Activated CD8-positive, alpha-beta T cell treated with anti-CD3 and anti-CD28 coated beads for 36 hours (primary cell): ENCODE measurements at regions not wholly inside any gene's neighbourhood (a gene's known extent, or its start where the extent isn't known, plus 50 kb on each side); places are given as distances from the start of the nearest gene placed in this dataset.

Experiments used
- ATAC-seq: fragments of 200-7000 bp; cut with Tn5 transposase; one replicate; pipeline ENCODE4 v1.10.0; 2021; ENCODE audit warnings: mild to moderate bottlenecking, moderate library complexity
- CTCF ChIA-PET: fragments of 350-600 bp; sonication (Branson Sonifier 250); formaldehyde crosslinking; loops from one replicate; lab custom pipeline; 2021; ENCODE audit warnings: antibody characterized with exemption; lab: Charles Lee
- POLR2A ChIA-PET: fragments of 350-600 bp; sonication (Branson Sonifier 250); formaldehyde crosslinking; loops from one replicate; lab custom pipeline; 2021; ENCODE audit warnings: antibody characterized with exemption; lab: Charles Lee
- DNase-seq: peaks from one replicate; pipeline ENCODE4 v3.0.0-alpha.2; 2020
- H3K27ac Mint-ChIP-seq: one replicate; pipeline ENCODE4 v1.8.0; 2021; ENCODE audit warnings: mild to moderate bottlenecking, mixed read lengths
- H3K27me3 Mint-ChIP-seq: one replicate; pipeline ENCODE4 v1.8.0; 2021; ENCODE audit warnings: mixed read lengths
- H3K36me3 Mint-ChIP-seq: one replicate; pipeline ENCODE4 v1.8.0; 2021; ENCODE audit warnings: low read depth, mixed read lengths
- H3K4me1 Mint-ChIP-seq: one replicate; pipeline ENCODE4 v1.8.0; 2021; ENCODE audit warnings: low read depth, mixed read lengths
- H3K4me3 Mint-ChIP-seq: one replicate; pipeline ENCODE4 v1.8.0; 2021; ENCODE audit warnings: mild to moderate bottlenecking, moderate library complexity, mixed read lengths
- H3K9me3 Mint-ChIP-seq: one replicate; pipeline ENCODE4 v1.8.0; 2021; ENCODE audit warnings: mixed read lengths
- intact Hi-C: fragments of 100-400 bp; cut with micrococcal nuclease; formaldehyde crosslinking; loops from one replicate; pipeline ENCODE4 v1.10.0; 2022
- TF ChIP-seq, protein P1 (sequence below): fragments of 200-600 bp; IDR thresholded peaks from one replicate; pipeline ENCODE4 v1.8.0; 2022; ENCODE audit warnings: antibody characterized with exemption, mild to moderate bottlenecking

DNA sequence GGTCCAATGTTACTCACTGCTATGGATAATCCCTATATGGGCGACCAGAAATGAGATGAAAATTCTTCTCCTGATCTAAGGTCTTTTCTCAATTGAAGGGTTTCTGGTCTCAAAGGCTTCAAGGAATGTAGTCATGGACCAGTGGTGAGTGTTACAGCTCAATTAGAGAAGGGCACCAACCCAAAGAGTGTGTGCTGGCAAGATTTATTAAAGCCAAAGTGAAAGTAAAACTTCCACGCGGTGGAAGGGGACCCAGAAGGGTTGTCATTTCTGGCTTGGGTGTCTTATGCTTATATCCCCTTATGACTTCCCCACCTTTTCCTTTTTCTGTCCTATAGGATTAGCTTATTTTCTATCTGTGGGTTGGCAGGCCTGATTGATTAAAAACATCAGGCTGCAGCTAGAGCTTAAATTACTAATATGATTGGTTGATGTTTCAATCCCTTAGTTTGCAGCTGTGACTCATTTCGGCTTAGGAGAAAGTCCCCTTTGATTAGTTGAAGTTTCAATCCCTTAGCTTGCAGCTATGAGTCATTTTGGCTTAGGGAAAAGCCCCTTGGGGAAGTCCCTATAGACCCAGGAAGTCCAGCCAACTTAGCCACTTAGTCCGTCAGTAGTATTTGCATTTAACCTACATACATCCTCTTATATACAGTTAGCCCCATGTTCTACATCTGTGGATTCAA, 179.5 kb upstream of the NLGN4Y start:
- peaks cover 2% of the 10 kb centered on the region for H3K9me3 Mint-ChIP-seq
- peaks cover 59% of the 10 kb centered on the region for H3K4me1 Mint-ChIP-seq
- peak; percentile 56 for DNase-seq
- POLR2A ChIA-PET = no interaction called here
- CTCF ChIA-PET = no interaction called here
- H3K36me3 Mint-ChIP-seq = peaks cover 1% of the 10 kb centered on the region
- ATAC-seq = peak; percentile 63
- peak overlapping the region; percentile 45 for H3K4me3 Mint-ChIP-seq
- intact Hi-C loops = no loop called here
- TF ChIP-seq, protein P1, sequence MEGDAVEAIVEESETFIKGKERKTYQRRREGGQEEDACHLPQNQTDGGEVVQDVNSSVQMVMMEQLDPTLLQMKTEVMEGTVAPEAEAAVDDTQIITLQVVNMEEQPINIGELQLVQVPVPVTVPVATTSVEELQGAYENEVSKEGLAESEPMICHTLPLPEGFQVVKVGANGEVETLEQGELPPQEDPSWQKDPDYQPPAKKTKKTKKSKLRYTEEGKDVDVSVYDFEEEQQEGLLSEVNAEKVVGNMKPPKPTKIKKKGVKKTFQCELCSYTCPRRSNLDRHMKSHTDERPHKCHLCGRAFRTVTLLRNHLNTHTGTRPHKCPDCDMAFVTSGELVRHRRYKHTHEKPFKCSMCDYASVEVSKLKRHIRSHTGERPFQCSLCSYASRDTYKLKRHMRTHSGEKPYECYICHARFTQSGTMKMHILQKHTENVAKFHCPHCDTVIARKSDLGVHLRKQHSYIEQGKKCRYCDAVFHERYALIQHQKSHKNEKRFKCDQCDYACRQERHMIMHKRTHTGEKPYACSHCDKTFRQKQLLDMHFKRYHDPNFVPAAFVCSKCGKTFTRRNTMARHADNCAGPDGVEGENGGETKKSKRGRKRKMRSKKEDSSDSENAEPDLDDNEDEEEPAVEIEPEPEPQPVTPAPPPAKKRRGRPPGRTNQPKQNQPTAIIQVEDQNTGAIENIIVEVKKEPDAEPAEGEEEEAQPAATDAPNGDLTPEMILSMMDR = no peak
- no peaks in the 10 kb centered on the region for H3K27me3 Mint-ChIP-seq
- peak overlapping the region; percentile 84 for H3K27ac Mint-ChIP-seq

DNA sequence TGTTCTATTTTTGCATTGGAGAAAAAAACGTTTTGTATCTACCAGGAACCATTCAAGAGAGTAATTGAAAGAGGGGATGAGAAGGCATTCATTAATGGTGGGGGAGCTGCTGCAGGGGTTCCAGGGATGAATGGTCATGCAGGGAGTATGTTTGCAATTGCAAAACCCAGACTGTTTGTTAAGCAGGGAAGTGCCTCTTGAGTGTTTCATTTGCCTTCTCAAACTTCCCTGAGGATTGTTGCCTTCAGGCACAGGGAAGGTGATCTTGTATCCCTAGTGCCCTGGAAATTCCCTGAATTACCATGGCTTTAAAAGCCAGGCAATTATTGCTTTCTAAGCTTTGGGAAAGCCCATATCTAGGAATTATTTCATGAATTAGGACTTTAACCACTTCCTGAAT, 172.7 kb upstream of the NLGN4Y start:
- TF ChIP-seq, protein P1 = no peak
- H3K4me1 Mint-ChIP-seq = peaks cover 21% of the 10 kb centered on the region
- H3K36me3 Mint-ChIP-seq = peaks cover 2% of the 10 kb centered on the region
- peaks cover 7% of the 10 kb centered on the region for H3K9me3 Mint-ChIP-seq
- CTCF ChIA-PET = no interaction called here
- H3K4me3 Mint-ChIP-seq = no peak overlapping the region
- ATAC-seq (no peak), DNase-seq (no peak)
- POLR2A ChIA-PET = no interaction called here
- intact Hi-C loops = no loop called here
- H3K27me3 Mint-ChIP-seq = no peaks in the 10 kb centered on the region
- no peak overlapping the region for H3K27ac Mint-ChIP-seq

DNA sequence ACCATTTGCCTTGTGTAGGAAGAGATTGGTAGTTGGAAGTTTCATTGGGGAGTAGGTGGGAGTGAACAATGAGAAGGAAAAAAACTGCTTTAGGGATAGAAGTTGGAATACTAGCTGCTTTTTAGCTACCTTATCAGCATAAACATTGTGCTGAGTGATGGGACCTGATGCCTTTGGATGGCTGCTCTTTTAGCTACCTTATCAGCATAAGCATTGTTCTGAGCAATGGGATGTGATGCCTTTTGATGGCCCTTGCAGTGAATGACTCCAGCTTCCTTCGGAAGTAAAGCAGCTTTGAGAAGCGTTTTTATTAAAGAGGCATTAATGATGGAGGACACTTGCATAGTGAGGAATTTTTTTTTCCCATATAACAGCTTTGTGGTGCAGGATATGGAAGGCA, 168.2 kb upstream of the NLGN4Y start:
- H3K27me3 Mint-ChIP-seq = no peaks in the 10 kb centered on the region
- H3K36me3 Mint-ChIP-seq = peaks cover 4% of the 10 kb centered on the region

DNA sequence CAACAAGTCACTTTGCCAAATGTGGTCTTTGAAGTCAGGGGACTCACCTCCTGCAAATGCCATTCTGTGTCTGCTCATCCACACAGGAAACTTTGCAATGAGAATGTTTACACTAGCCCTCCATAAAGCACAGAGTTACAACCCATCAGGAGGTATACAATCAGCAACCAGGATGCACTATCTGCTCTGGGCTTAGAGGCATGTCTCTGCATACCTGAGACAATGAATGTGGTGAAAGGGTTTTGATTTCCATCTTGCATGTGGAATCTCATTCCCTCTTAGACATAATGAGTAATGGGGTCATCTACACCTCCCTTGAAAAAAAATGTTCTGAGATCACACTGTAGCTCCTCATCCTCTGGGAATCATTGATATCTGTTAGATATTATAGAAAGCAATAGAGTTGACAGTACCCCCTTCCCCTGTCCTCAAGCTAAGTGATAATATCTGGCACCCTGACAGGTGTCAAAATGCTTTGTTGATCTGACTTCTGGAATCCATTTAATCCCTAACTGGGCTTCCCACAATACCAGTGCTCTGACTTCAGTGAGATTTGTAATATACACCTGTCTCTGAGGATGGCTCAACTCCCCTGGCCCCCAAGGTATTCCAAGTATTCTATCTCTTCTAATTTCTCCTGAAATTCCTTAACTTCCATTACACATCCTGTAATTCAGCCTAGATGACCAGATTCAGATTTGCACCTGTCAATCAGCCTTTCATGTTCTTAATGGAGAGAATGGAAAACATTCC, 163.4 kb upstream of the NLGN4Y start:
- ATAC-seq (no peak), DNase-seq (no peak)
- no peak overlapping the region for H3K27ac Mint-ChIP-seq
- TF ChIP-seq, protein P1 = no peak
- H3K4me3 Mint-ChIP-seq = no peak overlapping the region
- intact Hi-C loops = no loop called here
- peaks cover 4% of the 10 kb centered on the region for H3K36me3 Mint-ChIP-seq
- ChIA-PET CTCF (no interaction called here), POLR2A (no interaction called here)
- peaks cover 2% of the 10 kb centered on the region for H3K4me1 Mint-ChIP-seq
- peaks cover 1% of the 10 kb centered on the region for H3K27me3 Mint-ChIP-seq
- peaks cover 22% of the 10 kb centered on the region for H3K9me3 Mint-ChIP-seq

More for the DNA sequence above, 168.2 kb upstream of the NLGN4Y start:
- intact Hi-C loops = no loop called here
- Mint-ChIP-seq H3K27ac (no peak overlapping the region), H3K4me1 (peaks cover 5% of the 10 kb centered on the region), H3K9me3 (peaks cover 24% of the 10 kb centered on the region), H3K4me3 (no peak overlapping the region)
- ChIA-PET CTCF (no interaction called here), POLR2A (interaction anchor here (0.6 kb wide), 1 partner anchor 37 kb away, joined by 3 read pairs; no protein-coding TSS in a partner anchor)
- TF ChIP-seq, protein P1 = no peak
- no peak for DNase-seq
- ATAC-seq = no peak

DNA sequence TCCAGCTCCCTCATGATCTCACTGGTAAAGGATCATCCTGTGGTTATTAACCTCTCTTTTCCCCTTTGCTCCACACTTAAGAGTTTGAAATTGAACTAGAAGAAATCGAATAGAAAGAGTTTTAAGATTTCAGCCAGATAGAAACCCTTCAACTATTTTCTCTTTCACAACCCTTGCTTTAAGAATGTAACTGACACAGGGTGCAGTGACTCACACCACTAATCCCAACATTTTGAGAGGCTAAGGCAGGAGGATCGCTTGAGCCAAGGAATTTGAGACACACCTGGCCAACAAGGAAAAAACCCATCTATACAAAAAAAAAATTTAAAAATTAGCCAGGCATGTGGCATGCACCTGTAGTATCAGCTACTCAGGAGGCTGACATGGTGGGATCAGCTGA, 150.7 kb upstream of the NLGN4Y start:
- Mint-ChIP-seq H3K4me1 (peaks cover 2% of the 10 kb centered on the region), H3K36me3 (no peaks in the 10 kb centered on the region), H3K27ac (no peak overlapping the region), H3K27me3 (no peaks in the 10 kb centered on the region), H3K9me3 (no peaks in the 10 kb centered on the region), H3K4me3 (no peak overlapping the region)
- TF ChIP-seq, protein P1 = no peak
- intact Hi-C loops = no loop called here
- no peak for DNase-seq
- ATAC-seq = no peak
- ChIA-PET CTCF (no interaction called here), POLR2A (no interaction called here)
